ENCODE measurements at regions not wholly inside any gene's neighbourhood (a gene's known extent, or its start where the extent isn't known, plus 50 kb on each side); places are given as distances from the start of the nearest gene placed in this dataset.

DNA sequence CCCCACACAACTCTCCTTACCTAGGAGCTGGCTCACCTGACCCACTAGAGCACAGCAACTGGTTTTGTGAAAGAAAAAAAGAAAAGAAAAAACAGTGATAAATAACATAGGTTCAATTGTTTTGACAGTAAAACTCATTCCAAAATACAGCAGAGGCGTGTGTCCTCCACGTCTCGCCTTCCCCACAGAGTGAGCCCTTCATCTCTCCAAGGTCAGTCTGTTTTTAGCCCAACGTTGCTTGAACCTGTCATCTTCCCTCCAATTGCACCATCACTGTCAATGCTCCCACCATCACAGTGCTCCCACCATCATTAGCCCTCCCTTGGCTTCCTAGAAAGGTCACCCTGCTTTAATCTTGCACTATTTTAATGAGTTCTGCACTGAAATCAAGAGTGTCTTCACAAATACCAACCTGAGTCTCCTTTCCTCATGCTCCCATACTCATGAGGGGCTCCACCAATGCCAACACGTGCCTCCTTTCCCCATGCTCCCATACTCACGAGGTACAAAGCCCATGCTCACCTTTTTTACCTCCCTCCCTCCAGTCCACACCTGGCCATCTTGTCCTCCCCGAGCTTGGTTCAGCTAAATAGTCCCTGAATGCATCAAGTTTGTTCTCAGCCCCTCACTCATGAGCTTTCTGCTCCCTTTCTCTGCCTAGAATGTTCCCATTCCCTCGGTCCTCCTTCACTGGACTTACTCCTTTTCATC lies 103.7 kb downstream of the IRS2 start:
- no peak for TF ChIP-seq POLR2AphosphoS5 (IDR thresholded peaks at IDR 0.05; ENCODE audit: low read depth, low read length)
- no peak for TF ChIP-seq SIN3A (IDR thresholded peaks at IDR 0.05; ENCODE audit: borderline replicate concordance, insufficient read depth, low read length)
- no peak for TF ChIP-seq FOXP2 (optimal IDR thresholded peaks at IDR 0.05; ENCODE audit: borderline replicate concordance, extremely low read depth, extremely low read length, insufficient read depth)

DNA sequence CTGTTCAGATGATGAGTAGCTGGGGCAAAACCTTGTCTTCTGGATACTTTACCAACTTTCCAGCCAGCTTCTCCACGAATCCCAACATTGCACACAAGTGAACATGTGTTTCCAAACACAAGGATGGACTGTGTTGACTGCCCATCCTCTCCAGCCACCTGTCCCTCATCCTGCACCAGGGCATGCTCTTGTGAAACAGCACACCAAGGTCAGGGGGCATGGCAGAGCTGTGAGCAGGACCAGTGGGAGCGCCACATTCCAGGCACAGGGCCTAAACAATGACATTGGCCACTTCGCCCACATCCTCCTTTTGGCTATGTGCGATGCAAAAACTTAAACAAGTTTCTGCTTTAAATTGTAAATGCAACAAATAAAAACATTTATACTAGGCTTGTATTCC lies 105.5 kb downstream of the IRS2 start:
- TF ChIP-seq POLR2AphosphoS5 (IDR thresholded peaks at IDR 0.05; ENCODE audit: low read depth, low read length) (no peak), TAF1 (IDR thresholded peaks at IDR 0.05; ENCODE audit: borderline replicate concordance, insufficient read depth, low read length) (no peak), SIN3A (IDR thresholded peaks at IDR 0.05; ENCODE audit: borderline replicate concordance, insufficient read depth, low read length) (no peak), FOXP2 (optimal IDR thresholded peaks at IDR 0.05; ENCODE audit: borderline replicate concordance, extremely low read depth, extremely low read length, insufficient read depth) (no peak)
- TF ChIP-seq, protein P1, sequence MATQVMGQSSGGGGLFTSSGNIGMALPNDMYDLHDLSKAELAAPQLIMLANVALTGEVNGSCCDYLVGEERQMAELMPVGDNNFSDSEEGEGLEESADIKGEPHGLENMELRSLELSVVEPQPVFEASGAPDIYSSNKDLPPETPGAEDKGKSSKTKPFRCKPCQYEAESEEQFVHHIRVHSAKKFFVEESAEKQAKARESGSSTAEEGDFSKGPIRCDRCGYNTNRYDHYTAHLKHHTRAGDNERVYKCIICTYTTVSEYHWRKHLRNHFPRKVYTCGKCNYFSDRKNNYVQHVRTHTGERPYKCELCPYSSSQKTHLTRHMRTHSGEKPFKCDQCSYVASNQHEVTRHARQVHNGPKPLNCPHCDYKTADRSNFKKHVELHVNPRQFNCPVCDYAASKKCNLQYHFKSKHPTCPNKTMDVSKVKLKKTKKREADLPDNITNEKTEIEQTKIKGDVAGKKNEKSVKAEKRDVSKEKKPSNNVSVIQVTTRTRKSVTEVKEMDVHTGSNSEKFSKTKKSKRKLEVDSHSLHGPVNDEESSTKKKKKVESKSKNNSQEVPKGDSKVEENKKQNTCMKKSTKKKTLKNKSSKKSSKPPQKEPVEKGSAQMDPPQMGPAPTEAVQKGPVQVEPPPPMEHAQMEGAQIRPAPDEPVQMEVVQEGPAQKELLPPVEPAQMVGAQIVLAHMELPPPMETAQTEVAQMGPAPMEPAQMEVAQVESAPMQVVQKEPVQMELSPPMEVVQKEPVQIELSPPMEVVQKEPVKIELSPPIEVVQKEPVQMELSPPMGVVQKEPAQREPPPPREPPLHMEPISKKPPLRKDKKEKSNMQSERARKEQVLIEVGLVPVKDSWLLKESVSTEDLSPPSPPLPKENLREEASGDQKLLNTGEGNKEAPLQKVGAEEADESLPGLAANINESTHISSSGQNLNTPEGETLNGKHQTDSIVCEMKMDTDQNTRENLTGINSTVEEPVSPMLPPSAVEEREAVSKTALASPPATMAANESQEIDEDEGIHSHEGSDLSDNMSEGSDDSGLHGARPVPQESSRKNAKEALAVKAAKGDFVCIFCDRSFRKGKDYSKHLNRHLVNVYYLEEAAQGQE (IDR thresholded peaks at IDR 0.05; ENCODE audit: insufficient read depth in 1 of 2, low read depth in 2 of 2, low read length in 2 of 2) = no peak

DNA sequence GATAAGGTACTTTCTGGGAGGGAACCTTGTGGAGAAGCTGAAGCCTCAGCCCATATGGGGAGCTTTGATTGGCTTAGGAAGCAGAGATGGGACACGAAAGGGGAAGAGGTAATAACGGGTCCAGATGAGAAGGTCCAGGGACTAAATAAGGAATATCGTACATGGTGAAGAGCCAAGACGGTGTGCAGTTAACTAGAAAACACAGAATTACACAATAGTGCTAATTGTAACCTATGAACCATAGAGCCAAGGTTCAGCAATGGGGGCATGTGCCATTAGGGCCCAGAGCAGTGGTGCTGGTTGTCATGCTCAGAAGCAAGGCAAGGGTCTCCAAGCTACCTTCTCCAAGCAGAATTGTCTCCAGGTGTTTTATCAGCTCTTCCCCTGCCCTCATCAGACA lies 106.1 kb downstream of the IRS2 start:
- no peak for TF ChIP-seq POLR2AphosphoS5 (IDR thresholded peaks at IDR 0.05; ENCODE audit: low read depth, low read length)
- TF ChIP-seq, protein P1 (IDR thresholded peaks at IDR 0.05; ENCODE audit: insufficient read depth in 1 of 2, low read depth in 2 of 2, low read length in 2 of 2) = no peak
- no peak for TF ChIP-seq FOXP2 (optimal IDR thresholded peaks at IDR 0.05; ENCODE audit: borderline replicate concordance, extremely low read depth, extremely low read length, insufficient read depth)
- TF ChIP-seq TAF1 (IDR thresholded peaks at IDR 0.05; ENCODE audit: borderline replicate concordance, insufficient read depth, low read length) = no peak
- no peak for TF ChIP-seq SIN3A (IDR thresholded peaks at IDR 0.05; ENCODE audit: borderline replicate concordance, insufficient read depth, low read length)

DNA sequence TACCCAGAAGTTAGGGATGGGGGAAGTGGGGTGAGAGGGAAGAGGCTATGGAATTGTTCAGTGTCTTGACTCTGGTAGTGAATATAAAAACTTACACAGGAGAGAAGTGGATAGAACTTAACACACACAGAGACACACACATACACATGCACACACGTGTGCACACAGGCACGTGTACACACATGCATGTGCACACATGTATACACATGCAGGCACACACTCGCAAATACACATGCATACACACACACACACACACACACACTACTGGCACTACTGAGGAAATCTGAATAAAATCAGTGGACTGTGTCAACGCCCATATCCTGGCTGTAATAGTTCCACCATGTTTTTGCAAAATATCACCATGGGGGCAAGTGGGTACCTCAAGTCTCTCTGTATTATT lies 107.9 kb downstream of the IRS2 start:
- TF ChIP-seq FOXP2 (optimal IDR thresholded peaks at IDR 0.05; ENCODE audit: borderline replicate concordance, extremely low read depth, extremely low read length, insufficient read depth) (no peak), SIN3A (IDR thresholded peaks at IDR 0.05; ENCODE audit: borderline replicate concordance, insufficient read depth, low read length) (no peak), POLR2AphosphoS5 (IDR thresholded peaks at IDR 0.05; ENCODE audit: low read depth, low read length) (no peak), TAF1 (IDR thresholded peaks at IDR 0.05; ENCODE audit: borderline replicate concordance, insufficient read depth, low read length) (no peak)
- TF ChIP-seq, protein P1 (IDR thresholded peaks at IDR 0.05; ENCODE audit: insufficient read depth in 1 of 2, low read depth in 2 of 2, low read length in 2 of 2) = no peak

DNA sequence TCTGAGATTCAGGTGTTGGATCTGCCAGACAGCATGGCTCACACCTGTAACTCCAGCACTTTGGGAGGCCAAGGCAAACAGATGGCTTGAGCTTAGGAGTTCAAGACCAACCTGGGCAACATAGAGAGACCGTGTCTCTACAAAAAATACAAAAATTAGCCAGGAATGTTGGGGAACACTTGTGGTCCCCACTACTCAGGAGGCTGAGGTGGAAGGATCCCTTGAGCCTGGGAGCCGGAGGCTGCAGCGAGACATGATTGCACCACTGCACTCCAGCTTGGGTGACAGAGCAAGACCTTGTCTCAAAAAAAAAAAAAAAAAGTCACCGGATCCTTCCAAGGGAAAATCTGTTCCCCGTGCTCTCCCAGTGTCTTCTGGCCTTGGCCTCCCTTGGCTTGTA lies 109.2 kb downstream of the IRS2 start:
- no peak for TF ChIP-seq TAF1 (IDR thresholded peaks at IDR 0.05; ENCODE audit: borderline replicate concordance, insufficient read depth, low read length)

DNA sequence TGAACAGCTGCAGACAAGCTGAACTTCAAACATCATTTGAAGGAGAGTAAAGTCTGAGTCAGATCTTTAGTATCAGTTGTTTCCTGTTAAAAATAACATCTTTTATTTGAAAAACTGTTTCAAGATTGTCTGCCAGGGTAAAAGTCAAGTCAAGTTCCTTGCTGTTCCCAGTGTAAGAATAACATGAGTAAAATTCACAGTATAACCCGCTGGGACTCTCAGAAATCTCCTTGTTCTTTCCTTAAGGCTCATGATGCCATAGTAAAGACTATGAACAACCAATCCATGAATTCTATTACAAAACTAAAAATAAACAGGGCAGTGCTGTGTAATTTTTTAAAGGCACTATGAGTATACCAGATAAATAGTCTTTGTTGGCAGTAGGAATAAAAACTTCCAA lies 112.9 kb downstream of the IRS2 start:
- TF ChIP-seq TAF1 (IDR thresholded peaks at IDR 0.05; ENCODE audit: borderline replicate concordance, insufficient read depth, low read length) (no peak), POLR2AphosphoS5 (IDR thresholded peaks at IDR 0.05; ENCODE audit: low read depth, low read length) (no peak), FOXP2 (optimal IDR thresholded peaks at IDR 0.05; ENCODE audit: borderline replicate concordance, extremely low read depth, extremely low read length, insufficient read depth) (no peak), SIN3A (IDR thresholded peaks at IDR 0.05; ENCODE audit: borderline replicate concordance, insufficient read depth, low read length) (no peak)
- TF ChIP-seq, protein P1 (IDR thresholded peaks at IDR 0.05; ENCODE audit: insufficient read depth in 1 of 2, low read depth in 2 of 2, low read length in 2 of 2) = no peak
